Psoas muscle (tissue), 7 donors: ENCODE measurements at regions not wholly inside any gene's neighbourhood (a gene's known extent, or its start where the extent isn't known, plus 50 kb on each side); places are given as distances from the start of the nearest gene placed in this dataset.

Source experiments
- ATAC-seq, 4 donors: fragments of 200-7000 bp; cut with Tn5 transposase; one replicate each; pipeline ENCODE4 v1.9.1; 2020; ENCODE audit warnings: moderate library complexity in 3 of 4, mild to moderate bottlenecking in 2 of 4
- DNase-seq, 2 donors: peaks; one replicate each; pipeline ENCODE4 v3.0.0-alpha.2; 2020
- H3K27ac ChIP-seq: fragments of 200-600 bp; one replicate; pipeline ENCODE4 v1.8.0; 2022
- H3K27me3 ChIP-seq, 3 donors: fragments of 200-600 bp in 1 of 3; one replicate each; pipeline versions ENCODE4 v1.6.1 to v1.8.0; 2013 to 2022; ENCODE audit warnings: low read length in 2 of 3, mild to moderate bottlenecking in 2 of 3, moderate library complexity in 1 of 3; ENCODE audit not compliant: insufficient read depth in 3 of 3
- H3K36me3 ChIP-seq, 2 donors: fragments of 200-600 bp in 1 of 2; one replicate each; pipeline versions ENCODE4 v1.6.1 to v1.8.0; 2013 to 2022; ENCODE audit warnings: low read depth in 1 of 2, mild to moderate bottlenecking in 1 of 2, moderate library complexity in 1 of 2; ENCODE audit not compliant: insufficient read depth in 1 of 2
- H3K4me1 ChIP-seq: fragments of 200-600 bp; one replicate; pipeline ENCODE4 v1.8.0; 2022
- H3K4me3 ChIP-seq: fragments of 200-600 bp; one replicate; pipeline ENCODE4 v1.8.0; 2022; ENCODE audit warnings: mild to moderate bottlenecking
- H3K9me3 ChIP-seq: fragments of 200-600 bp; one replicate; pipeline ENCODE4 v1.8.0; 2022
- WGBS, 3 donors: extraction: QIAGEN DNeasy Blood & Tissue Kit; methylation state at CpG; one replicate each; pipeline versions ENCODE4 v1.1.6 to v1.1.7; 2013; 5-methylcytosine and 5-hydroxymethylcytosine counted together
- intact Hi-C, 2 donors: fragments of 100-400 bp; cut with DNase I; formaldehyde crosslinking; loops; one replicate each; pipeline versions ENCODE4 v1.11.0 to v1.14.2; 2022
- TF ChIP-seq, protein P1 (sequence below): fragments of 200-600 bp; IDR thresholded peaks from one replicate; pipeline ENCODE4 v1.8.0; 2022; ENCODE audit warnings: antibody characterized with exemption
- donor health status: healthy with polysubstance abuse.
- donor health status: DM: no; HTN: no; CAD: no; lungs with moderate emphysema.
- donor health status: Bipolar disorder and iron deficiency.
- donor health status: healthy.
- donor health status: DM: yes; HTN: yes; CAD: no.
- donor health status: DM: no; HTN: no; CAD: no.
- donor health status: DM: yes; HTN: yes; CAD: no.

GRCh38 chr12:24153079-24153478 is 203.6 kb upstream of the SOX5 start:
- H3K27me3 ChIP-seq: no peaks in the 10 kb centered on the region
- intact Hi-C loops: no loop called here
- 51 to 80% (median 52%) methylated on average over 2 of the region's 2 CpGs for WGBS, 3 donors

GRCh38 chr12:24152270-24152669 is 202.8 kb upstream of the SOX5 start:
- H3K27me3 ChIP-seq: no peaks in the 10 kb centered on the region
- no peaks in the 10 kb centered on the region for H3K36me3 ChIP-seq
- H3K4me1 ChIP-seq: no peaks in the 10 kb centered on the region
- no peak overlapping the region for H3K27ac ChIP-seq
- H3K9me3 ChIP-seq: no peaks in the 10 kb centered on the region
- intact Hi-C loops: no loop called here
- WGBS, 3 donors: 80 to 89% (median 84%) methylated on average over 3 of the region's 3 CpGs
- ATAC-seq: no peak
- TF ChIP-seq, protein P1, sequence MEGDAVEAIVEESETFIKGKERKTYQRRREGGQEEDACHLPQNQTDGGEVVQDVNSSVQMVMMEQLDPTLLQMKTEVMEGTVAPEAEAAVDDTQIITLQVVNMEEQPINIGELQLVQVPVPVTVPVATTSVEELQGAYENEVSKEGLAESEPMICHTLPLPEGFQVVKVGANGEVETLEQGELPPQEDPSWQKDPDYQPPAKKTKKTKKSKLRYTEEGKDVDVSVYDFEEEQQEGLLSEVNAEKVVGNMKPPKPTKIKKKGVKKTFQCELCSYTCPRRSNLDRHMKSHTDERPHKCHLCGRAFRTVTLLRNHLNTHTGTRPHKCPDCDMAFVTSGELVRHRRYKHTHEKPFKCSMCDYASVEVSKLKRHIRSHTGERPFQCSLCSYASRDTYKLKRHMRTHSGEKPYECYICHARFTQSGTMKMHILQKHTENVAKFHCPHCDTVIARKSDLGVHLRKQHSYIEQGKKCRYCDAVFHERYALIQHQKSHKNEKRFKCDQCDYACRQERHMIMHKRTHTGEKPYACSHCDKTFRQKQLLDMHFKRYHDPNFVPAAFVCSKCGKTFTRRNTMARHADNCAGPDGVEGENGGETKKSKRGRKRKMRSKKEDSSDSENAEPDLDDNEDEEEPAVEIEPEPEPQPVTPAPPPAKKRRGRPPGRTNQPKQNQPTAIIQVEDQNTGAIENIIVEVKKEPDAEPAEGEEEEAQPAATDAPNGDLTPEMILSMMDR: no peak
- DNase-seq: no peak
- H3K4me3 ChIP-seq: no peak overlapping the region

More at GRCh38 chr12:24153079-24153478, 203.6 kb upstream of the SOX5 start:
- no peaks in the 10 kb centered on the region for H3K4me1 ChIP-seq
- ATAC-seq (no peak), DNase-seq (no peak)
- no peaks in the 10 kb centered on the region for H3K36me3 ChIP-seq
- no peak overlapping the region for H3K27ac ChIP-seq
- TF ChIP-seq, protein P1: no peak
- no peak overlapping the region for H3K4me3 ChIP-seq
- no peaks in the 10 kb centered on the region for H3K9me3 ChIP-seq

DNA sequence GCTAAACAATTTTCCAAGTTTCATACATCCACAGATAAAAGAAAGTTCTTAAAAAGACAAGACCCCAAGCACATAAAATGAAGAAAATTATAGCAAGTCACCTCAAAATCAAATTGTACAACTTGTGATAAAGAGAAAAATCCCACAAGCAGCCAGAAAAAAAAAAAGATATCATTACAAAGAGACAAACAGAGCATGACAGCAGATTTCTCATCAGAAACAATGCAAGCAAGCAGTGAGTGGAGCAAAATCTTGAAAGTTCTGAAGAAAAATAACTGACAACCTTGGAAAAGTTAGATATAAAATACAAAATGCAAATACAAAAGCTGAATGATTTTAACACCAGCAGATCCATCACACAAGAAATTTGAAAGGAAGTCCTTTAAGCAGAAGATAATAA is 194.5 kb upstream of the SOX5 start:
- Histone ChIP-seq H3K4me3 (no peak overlapping the region), H3K4me1 (no peaks in the 10 kb centered on the region), H3K27ac (no peak overlapping the region), H3K27me3 (no peaks in the 10 kb centered on the region), H3K36me3 (no peaks in the 10 kb centered on the region), H3K9me3 (no peaks in the 10 kb centered on the region)
- no peak for DNase-seq
- no peak for ATAC-seq
- intact Hi-C loops: no loop called here
- TF ChIP-seq, protein P1: no peak

GRCh38 chr12:24139035-24139434 is 189.6 kb upstream of the SOX5 start:
- Histone ChIP-seq H3K4me1 (no peaks in the 10 kb centered on the region), H3K27me3 (no peaks in the 10 kb centered on the region), H3K36me3 (no peaks in the 10 kb centered on the region), H3K4me3 (no peak overlapping the region), H3K27ac (no peak overlapping the region), H3K9me3 (no peaks in the 10 kb centered on the region)
- DNase-seq: no peak
- intact Hi-C loops: no loop called here
- WGBS, 3 donors: 26 to 41% (median 27%) methylated on average over 9 of the region's 9 CpGs
- ATAC-seq: no peak
- TF ChIP-seq, protein P1: no peak

- H3K36me3 ChIP-seq: no peaks in the 10 kb centered on the region
These were observed 188.6 kb upstream of the SOX5 start for GRCh38 chr12:24138041-24138440.

More at GRCh38 chr12:24138041-24138440, 188.6 kb upstream of the SOX5 start:
- 45 to 52% (median 46%) methylated on average over 6 of the region's 6 CpGs for WGBS, 3 donors
- DNase-seq (no peak), ATAC-seq (no peak)
- intact Hi-C loops: no loop called here
- TF ChIP-seq, protein P1: no peak
- Histone ChIP-seq H3K27me3 (no peaks in the 10 kb centered on the region), H3K4me1 (no peaks in the 10 kb centered on the region), H3K4me3 (no peak overlapping the region), H3K27ac (no peak overlapping the region), H3K9me3 (no peaks in the 10 kb centered on the region)
